PC-3 (cell line): ENCODE measurements at regions not wholly inside any gene's neighbourhood (a gene's known extent, or its start where the extent isn't known, plus 50 kb on each side); places are given as distances from the start of the nearest gene placed in this dataset.

Source experiments
- ATAC-seq: fragments of 200-7000 bp; cut with Tn5 transposase; 2 replicates; pipeline ENCODE4 v1.9.1; 2020; ENCODE audit warnings: mild to moderate bottlenecking, moderate library complexity
- BruUV-seq: library from RNA; stranded (reverse); fragments of 400-500 nt; replicated peaks from 2 replicates; lab custom pipeline; 2021; lab: Mats Ljungman, UMichigan
- CTCF ChIA-PET: fragments of 300-600 bp; sonication (Branson Sonifier 250); formaldehyde crosslinking; loops from one replicate; lab custom pipeline; 2022; ENCODE audit warnings: antibody characterized with exemption; lab: Charles Lee
- POLR2A ChIA-PET: fragments of 300-600 bp; sonication (Branson Sonifier 250); formaldehyde crosslinking; loops from one replicate; lab custom pipeline; 2022; ENCODE audit warnings: antibody characterized with exemption; ENCODE audit not compliant: unreplicated experiment; lab: Charles Lee
- DNase-seq: peaks from one replicate; pipeline ENCODE4 v3.0.0-alpha.2; 2015
- H2AFZ ChIP-seq: fragments of 300-600 bp; sonication (generic); 2 replicates; pipeline ENCODE4 v1.6.0; 2016; ENCODE audit warnings: antibody characterized with exemption, low read length
- H3F3A ChIP-seq: fragments of 300-600 bp; sonication (generic); one replicate; pipeline ENCODE4 v1.6.0; 2017; ENCODE audit warnings: antibody characterized with exemption, low read length, control low read depth, mild to moderate bottlenecking; ENCODE audit not compliant: unreplicated experiment
- H3K27ac ChIP-seq: fragments of 300-600 bp; sonication (generic); 2 replicates; pipeline ENCODE4 v1.5.1; 2016; ENCODE audit warnings: mild to moderate bottlenecking, low read length
- H3K27me3 ChIP-seq: fragments of 300-600 bp; sonication (generic); 2 replicates; pipeline ENCODE4 v1.6.1; 2016; ENCODE audit warnings: low read length, mixed read lengths
- H3K36me3 ChIP-seq: fragments of 300-600 bp; sonication (generic); 2 replicates; pipeline ENCODE4 v1.6.1; 2016; ENCODE audit warnings: low read depth, mixed run types, low read length, mixed read lengths
- H3K4me1 ChIP-seq: fragments of 300-600 bp; sonication (generic); 2 replicates; pipeline ENCODE4 v1.5.1; 2016; ENCODE audit warnings: low read length; ENCODE audit not compliant: insufficient read depth
- H3K4me2 ChIP-seq: fragments of 300-600 bp; sonication (generic); 2 replicates; pipeline ENCODE4 v1.6.0; 2016; ENCODE audit warnings: low read length
- H3K4me3 ChIP-seq: fragments of 300-600 bp; sonication (generic); 2 replicates; pipeline ENCODE4 v1.5.1; 2016; ENCODE audit warnings: mild to moderate bottlenecking, low read length, mixed read lengths
- H3K79me2 ChIP-seq: fragments of 300-600 bp; sonication (generic); 2 replicates; pipeline ENCODE4 v1.6.1; 2017; ENCODE audit warnings: low read length, mixed read lengths
- H3K9ac ChIP-seq: fragments of 300-600 bp; sonication (generic); 2 replicates; pipeline ENCODE4 v1.6.0; 2016; ENCODE audit warnings: mild to moderate bottlenecking, low read length
- H3K9me2 ChIP-seq: fragments of 300-600 bp; sonication (generic); replicated peaks from 2 replicates; pipeline ENCODE4 v1.6.1; 2016; ENCODE audit warnings: mixed run types, low read length, mixed read lengths
- H3K9me3 ChIP-seq: fragments of 300-600 bp; sonication (generic); 2 replicates; pipeline ENCODE4 v1.6.1; 2016; ENCODE audit warnings: low read length, mixed read lengths
- H4K20me1 ChIP-seq: fragments of 300-600 bp; sonication (generic); 2 replicates; pipeline ENCODE4 v1.6.1; 2016; ENCODE audit warnings: low read length, mixed read lengths
- EZH2 ChIP-seq: fragments of 300-600 bp; sonication (generic); IDR thresholded peaks from one replicate; pipeline ENCODE4 v1.6.1; 2017; ENCODE audit warnings: antibody characterized with exemption, mild to moderate bottlenecking, low read length; ENCODE audit not compliant: unreplicated experiment
- EZH2phosphoT487 ChIP-seq: fragments of 300-600 bp; sonication (generic); IDR thresholded peaks from 2 replicates; pipeline ENCODE4 v1.6.1; 2018; ENCODE audit warnings: mild to moderate bottlenecking, antibody characterized with exemption, low read length, borderline replicate concordance
- intact Hi-C: fragments of 100-400 bp; cut with micrococcal nuclease; formaldehyde crosslinking; loops from 2 replicates; pipeline ENCODE4 v1.9.0; 2023
- TF ChIP-seq, protein P1 (sequence below): fragments of 300-600 bp; sonication (generic); conservative IDR thresholded peaks from 2 replicates; pipeline ENCODE4 v1.5.1; 2017; ENCODE audit warnings: antibody characterized with exemption, low read depth, mild to moderate bottlenecking, low read length

DNA sequence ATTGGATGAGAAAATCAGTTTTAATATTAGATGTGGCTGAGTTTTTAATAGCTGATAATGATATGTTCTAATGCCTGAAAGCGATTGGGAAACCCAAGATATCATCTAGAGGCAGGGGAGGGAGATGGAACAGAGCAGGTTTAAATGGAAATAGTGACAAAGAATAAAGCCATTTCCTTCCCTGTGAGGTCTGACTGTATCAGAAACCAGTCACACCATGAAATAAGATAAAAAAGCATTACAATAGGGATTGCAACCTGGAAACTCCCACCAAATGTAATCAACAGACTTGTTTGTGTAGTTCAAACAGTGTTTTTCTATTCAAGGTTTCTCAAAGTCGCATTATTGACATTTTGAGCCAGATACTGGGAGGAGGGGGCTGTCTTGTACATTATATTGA, 110.1 kb upstream of the SMIM23 start:
- BruUV-seq = no TSS peak
- intact Hi-C loops = no loop called here
- Histone ChIP-seq H3K36me3 (no peaks in the 10 kb centered on the region), H3K9me2 (no peaks in the 10 kb centered on the region), H3K9ac (no peak overlapping the region), H3K4me3 (no peak overlapping the region), H3K4me2 (no peak overlapping the region), H3F3A (no peaks in the 10 kb centered on the region), H4K20me1 (no peaks in the 10 kb centered on the region), H3K4me1 (no peaks in the 10 kb centered on the region), H3K27ac (no peak overlapping the region), H3K27me3 (peaks cover 90% of the 10 kb centered on the region), H3K79me2 (no peaks in the 10 kb centered on the region), H3K9me3 (no peaks in the 10 kb centered on the region), H2AFZ (no peak overlapping the region)
- CTCF ChIA-PET = no interaction called here
- POLR2A ChIA-PET = no interaction called here
- no peak for TF ChIP-seq EZH2
- TF ChIP-seq, protein P1, sequence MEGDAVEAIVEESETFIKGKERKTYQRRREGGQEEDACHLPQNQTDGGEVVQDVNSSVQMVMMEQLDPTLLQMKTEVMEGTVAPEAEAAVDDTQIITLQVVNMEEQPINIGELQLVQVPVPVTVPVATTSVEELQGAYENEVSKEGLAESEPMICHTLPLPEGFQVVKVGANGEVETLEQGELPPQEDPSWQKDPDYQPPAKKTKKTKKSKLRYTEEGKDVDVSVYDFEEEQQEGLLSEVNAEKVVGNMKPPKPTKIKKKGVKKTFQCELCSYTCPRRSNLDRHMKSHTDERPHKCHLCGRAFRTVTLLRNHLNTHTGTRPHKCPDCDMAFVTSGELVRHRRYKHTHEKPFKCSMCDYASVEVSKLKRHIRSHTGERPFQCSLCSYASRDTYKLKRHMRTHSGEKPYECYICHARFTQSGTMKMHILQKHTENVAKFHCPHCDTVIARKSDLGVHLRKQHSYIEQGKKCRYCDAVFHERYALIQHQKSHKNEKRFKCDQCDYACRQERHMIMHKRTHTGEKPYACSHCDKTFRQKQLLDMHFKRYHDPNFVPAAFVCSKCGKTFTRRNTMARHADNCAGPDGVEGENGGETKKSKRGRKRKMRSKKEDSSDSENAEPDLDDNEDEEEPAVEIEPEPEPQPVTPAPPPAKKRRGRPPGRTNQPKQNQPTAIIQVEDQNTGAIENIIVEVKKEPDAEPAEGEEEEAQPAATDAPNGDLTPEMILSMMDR = no peak
- no peak for TF ChIP-seq EZH2phosphoT487
- no peak for DNase-seq
- ATAC-seq = no peak

GRCh38 chr5:171676286-171676944, 109.2 kb upstream of the SMIM23 start:
- Histone ChIP-seq H3K4me3 (no peak overlapping the region), H3K4me1 (no peaks in the 10 kb centered on the region), H3K9me2 (no peaks in the 10 kb centered on the region), H3F3A (no peaks in the 10 kb centered on the region), H2AFZ (no peak overlapping the region), H3K9me3 (no peaks in the 10 kb centered on the region), H3K4me2 (no peak overlapping the region), H4K20me1 (no peaks in the 10 kb centered on the region), H3K27me3 (peaks cover 85% of the 10 kb centered on the region), H3K79me2 (no peaks in the 10 kb centered on the region), H3K9ac (no peak overlapping the region), H3K36me3 (no peaks in the 10 kb centered on the region), H3K27ac (no peak overlapping the region)
- no TSS peak for BruUV-seq
- POLR2A ChIA-PET = no interaction called here
- DNase-seq (no peak), ATAC-seq (no peak)
- intact Hi-C loops = no loop called here
- CTCF ChIA-PET = no interaction called here
- TF ChIP-seq, protein P1 = no peak
- TF ChIP-seq EZH2 (no peak), EZH2phosphoT487 (no peak)

DNA sequence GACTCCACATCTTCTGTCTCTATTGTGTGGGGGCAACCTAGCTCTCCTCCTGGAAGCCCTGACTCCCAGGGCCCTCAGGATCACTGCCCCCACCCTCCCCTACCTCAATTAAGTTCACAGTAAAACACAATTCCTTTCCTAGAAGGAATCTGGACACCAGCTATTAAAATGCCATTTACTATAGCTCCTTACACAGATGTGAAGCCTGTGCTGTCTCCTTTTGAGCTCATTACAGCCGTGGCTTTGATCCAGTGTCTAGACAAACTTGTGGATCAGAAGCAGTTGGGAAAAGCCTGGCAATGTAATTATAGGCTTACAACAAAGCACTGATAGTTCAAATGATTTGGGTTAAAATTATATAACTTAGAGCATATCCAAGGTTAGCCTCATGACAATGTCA, 107.0 kb upstream of the SMIM23 start:
- POLR2A ChIA-PET = no interaction called here
- Histone ChIP-seq H3K27me3 (peaks cover 79% of the 10 kb centered on the region), H3K27ac (no peak overlapping the region), H4K20me1 (no peaks in the 10 kb centered on the region), H3K4me3 (no peak overlapping the region), H2AFZ (no peak overlapping the region), H3F3A (no peaks in the 10 kb centered on the region), H3K9ac (no peak overlapping the region), H3K36me3 (no peaks in the 10 kb centered on the region), H3K9me3 (no peaks in the 10 kb centered on the region), H3K4me2 (no peak overlapping the region), H3K4me1 (no peaks in the 10 kb centered on the region), H3K79me2 (no peaks in the 10 kb centered on the region), H3K9me2 (no peaks in the 10 kb centered on the region)
- TF ChIP-seq EZH2 = no peak
- TF ChIP-seq, protein P1 = no peak
- TF ChIP-seq EZH2phosphoT487 = no peak
- no peak for ATAC-seq
- no peak for DNase-seq
- intact Hi-C loops = no loop called here
- BruUV-seq = no TSS peak
- CTCF ChIA-PET = no interaction called here
